CD4-positive, alpha-beta memory T cell (primary cell): ENCODE measurements at regions not wholly inside any gene's neighbourhood (a gene's known extent, or its start where the extent isn't known, plus 50 kb on each side); places are given as distances from the start of the nearest gene placed in this dataset.
"Not testable (repeated sequence)": the region's sequence is repeated elsewhere in the genome, so short reads cannot be mapped to it uniquely, and the experiment has no call there.

Experiments used
- CTCF ChIA-PET: fragments of 350-600 bp; sonication (Branson Sonifier 250); formaldehyde crosslinking; loops from one replicate; lab custom pipeline; 2021; ENCODE audit warnings: inconsistent platforms; ENCODE audit not compliant: partially characterized antibody; lab: Charles Lee
- POLR2A ChIA-PET: fragments of 350-600 bp; sonication (Branson Sonifier 250); formaldehyde crosslinking; loops from one replicate; lab custom pipeline; 2021; ENCODE audit not compliant: partially characterized antibody; lab: Charles Lee
- DNase-seq, 5 donors: peaks; one replicate each; pipeline versions ENCODE4 v3.0.0 to v3.0.0-alpha.2; 2020 to 2022; ENCODE audit warnings: mixed read lengths in 1 of 5
- H3K27ac ChIP-seq: one replicate; pipeline ENCODE4 v1.7.0; 2013; ENCODE audit warnings: low read depth, low read length
- H3K27me3 ChIP-seq: 2 replicates; pipeline ENCODE4 v1.7.0; 2013; ENCODE audit warnings: mild to moderate bottlenecking, low read length, moderate library complexity; ENCODE audit not compliant: insufficient read depth
- H3K36me3 ChIP-seq: 2 replicates; pipeline ENCODE4 v1.7.0; 2013; ENCODE audit warnings: mild to moderate bottlenecking, low read length, moderate library complexity; ENCODE audit not compliant: insufficient read depth
- H3K4me1 ChIP-seq: 2 replicates; pipeline ENCODE4 v1.7.0; 2013; ENCODE audit warnings: mild to moderate bottlenecking, low read length, moderate library complexity; ENCODE audit not compliant: insufficient read depth
- H3K4me3 ChIP-seq, 2 donors: one replicate each; pipeline ENCODE4 v1.7.0; 2013; ENCODE audit warnings: low read length in 2 of 2, mild to moderate bottlenecking in 1 of 2
- H3K9me3 ChIP-seq, 2 donors: one replicate each; pipeline ENCODE4 v1.7.0; 2013; ENCODE audit warnings: low read length in 2 of 2, control low read depth in 1 of 2; ENCODE audit not compliant: control insufficient read depth in 1 of 2
- H3K27ac Mint-ChIP-seq, 7 donors: one replicate each; pipeline ENCODE4 v1.8.0; 2020 to 2021; ENCODE audit warnings: mixed read lengths in 7 of 7, mild to moderate bottlenecking in 6 of 7, inconsistent platforms in 3 of 7, moderate library complexity in 3 of 7
- H3K27me3 Mint-ChIP-seq, 2 donors: one replicate each; pipeline ENCODE4 v1.8.0; 2020 to 2021; ENCODE audit warnings: mixed read lengths in 2 of 2
- H3K36me3 Mint-ChIP-seq, 2 donors: one replicate each; pipeline ENCODE4 v1.8.0; 2020 to 2021; ENCODE audit warnings: mixed read lengths in 2 of 2, inconsistent platforms in 1 of 2, mild to moderate bottlenecking in 1 of 2
- H3K4me1 Mint-ChIP-seq, 4 donors: one replicate each; pipeline ENCODE4 v1.8.0; 2020 to 2021; ENCODE audit warnings: mixed read lengths in 4 of 4, mild to moderate bottlenecking in 1 of 4
- H3K4me3 Mint-ChIP-seq, 8 donors: one replicate each; pipeline ENCODE4 v1.8.0; 2020 to 2021; ENCODE audit warnings: mixed read lengths in 8 of 8, mild to moderate bottlenecking in 7 of 8, moderate library complexity in 6 of 8, inconsistent platforms in 3 of 8
- H3K9me3 Mint-ChIP-seq, 8 donors: one replicate each; pipeline ENCODE4 v1.8.0; 2020 to 2021; ENCODE audit warnings: mixed read lengths in 8 of 8, mild to moderate bottlenecking in 5 of 8, inconsistent platforms in 3 of 8, moderate library complexity in 1 of 8
- intact Hi-C: fragments of 100-400 bp; cut with micrococcal nuclease; formaldehyde crosslinking; loops from one replicate; pipeline ENCODE4 v1.15.1; 2023

DNA sequence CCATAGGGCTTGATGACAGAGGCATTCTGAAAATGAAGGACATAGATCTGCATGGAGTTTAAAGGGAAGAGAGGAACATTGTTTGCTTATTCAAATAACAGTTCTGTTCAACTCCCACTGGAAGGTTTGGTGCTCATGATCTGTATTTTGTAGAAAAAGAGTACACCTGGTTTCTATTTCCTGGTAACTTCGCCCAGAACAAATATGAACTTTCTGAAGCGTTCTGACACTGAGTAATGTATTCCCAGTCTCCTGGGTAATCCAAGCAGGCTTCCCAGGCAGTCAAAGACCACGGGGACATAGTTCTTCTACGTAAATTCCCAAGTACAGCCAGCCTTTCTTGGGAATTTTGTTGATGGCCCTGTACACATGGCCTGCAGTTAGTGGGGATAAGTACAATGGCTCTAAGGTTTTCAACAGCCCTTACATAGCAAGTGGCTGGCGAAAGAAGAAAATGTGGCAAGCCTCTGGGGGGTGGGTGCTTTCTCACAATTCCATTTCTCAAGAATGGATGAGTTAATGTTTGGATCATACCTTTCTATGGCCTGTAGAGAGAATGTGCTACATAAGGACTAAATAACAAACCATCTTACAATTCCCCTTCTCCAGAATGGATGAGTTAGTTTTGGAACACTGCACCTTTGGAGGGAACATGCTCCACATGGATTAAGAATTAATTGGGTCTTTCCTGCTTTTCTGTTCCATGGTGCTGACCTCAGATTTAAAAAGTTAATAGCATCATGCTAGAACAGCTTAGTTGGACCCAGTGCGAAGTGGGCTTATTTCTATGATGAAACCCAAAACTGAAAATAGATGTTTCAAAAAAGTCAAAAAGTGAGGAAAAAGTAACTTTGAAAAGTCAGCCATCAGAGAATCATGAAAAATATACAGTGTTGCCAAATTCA is 52.7 kb downstream of the COL6A6 start:
- Histone ChIP-seq H3K4me3 (no peak overlapping the region), H3K4me1 (no peaks in the 10 kb centered on the region), H3K27ac (no peak overlapping the region), H3K9me3 (no peaks in the 10 kb centered on the region), H3K27me3 (no peaks in the 10 kb centered on the region), H3K36me3 (no peaks in the 10 kb centered on the region)
- no peaks in the 10 kb centered on the region for H3K4me1 Mint-ChIP-seq
- H3K27me3 Mint-ChIP-seq: peaks cover 3 to 4% of the 10 kb centered on the region in 2 donors
- POLR2A ChIA-PET: no interaction called here
- no peaks in the 10 kb centered on the region for H3K36me3 Mint-ChIP-seq
- H3K9me3 Mint-ChIP-seq: peaks cover 0 to 2% (median 0%) of the 10 kb centered on the region in 8 donors
- H3K27ac Mint-ChIP-seq: no peak overlapping the region
- intact Hi-C loops: no loop called here
- no peak overlapping the region for H3K4me3 Mint-ChIP-seq
- CTCF ChIA-PET: no interaction called here
- no peak for DNase-seq

- intact Hi-C loops: no loop called here
- H3K27ac Mint-ChIP-seq: no peak overlapping the region
- H3K36me3 ChIP-seq: no peaks in the 10 kb centered on the region
- H3K36me3 Mint-ChIP-seq: no peaks in the 10 kb centered on the region
- peaks cover 0 to 2% (median 0%) of the 10 kb centered on the region in 8 donors for H3K9me3 Mint-ChIP-seq
- H3K27me3 Mint-ChIP-seq: peaks cover 6 to 7% of the 10 kb centered on the region in 2 donors
- no peaks in the 10 kb centered on the region for H3K4me1 Mint-ChIP-seq
- no peaks in the 10 kb centered on the region for H3K4me1 ChIP-seq
- no peaks in the 10 kb centered on the region for H3K27me3 ChIP-seq
- no peak for DNase-seq
- no peaks in the 10 kb centered on the region for H3K9me3 ChIP-seq
- no peak overlapping the region for H3K27ac ChIP-seq
- POLR2A ChIA-PET: no interaction called here
- no peak overlapping the region for H3K4me3 Mint-ChIP-seq
- H3K4me3 ChIP-seq: no peak overlapping the region
- CTCF ChIA-PET: interaction anchor here (1.0 kb wide), 1 partner anchor 8 kb away, joined by 3 read pairs; no protein-coding TSS in a partner anchor
Measured at GRCh38 chr3:130572769-130573168, 55.8 kb downstream of the COL6A6 start.

- Mint-ChIP-seq H3K4me3 (no peak overlapping the region), H3K9me3 (peaks cover 0 to 4% (median 0%) of the 10 kb centered on the region in 8 donors), H3K27me3 (peaks cover 4 to 8% of the 10 kb centered on the region in 2 donors), H3K27ac (no peak overlapping the region), H3K4me1 (no peaks in the 10 kb centered on the region), H3K36me3 (no peaks in the 10 kb centered on the region)
- Histone ChIP-seq H3K27me3 (no peaks in the 10 kb centered on the region), H3K27ac (no peak overlapping the region), H3K4me1 (no peaks in the 10 kb centered on the region), H3K36me3 (no peaks in the 10 kb centered on the region), H3K4me3 (no peak overlapping the region), H3K9me3 (no peaks in the 10 kb centered on the region)
- intact Hi-C loops: no loop called here
- CTCF ChIA-PET: no interaction called here
- DNase-seq: no peak
- POLR2A ChIA-PET: no interaction called here
Measured at GRCh38 chr3:130576375-130577266, 59.6 kb downstream of the COL6A6 start.

DNA sequence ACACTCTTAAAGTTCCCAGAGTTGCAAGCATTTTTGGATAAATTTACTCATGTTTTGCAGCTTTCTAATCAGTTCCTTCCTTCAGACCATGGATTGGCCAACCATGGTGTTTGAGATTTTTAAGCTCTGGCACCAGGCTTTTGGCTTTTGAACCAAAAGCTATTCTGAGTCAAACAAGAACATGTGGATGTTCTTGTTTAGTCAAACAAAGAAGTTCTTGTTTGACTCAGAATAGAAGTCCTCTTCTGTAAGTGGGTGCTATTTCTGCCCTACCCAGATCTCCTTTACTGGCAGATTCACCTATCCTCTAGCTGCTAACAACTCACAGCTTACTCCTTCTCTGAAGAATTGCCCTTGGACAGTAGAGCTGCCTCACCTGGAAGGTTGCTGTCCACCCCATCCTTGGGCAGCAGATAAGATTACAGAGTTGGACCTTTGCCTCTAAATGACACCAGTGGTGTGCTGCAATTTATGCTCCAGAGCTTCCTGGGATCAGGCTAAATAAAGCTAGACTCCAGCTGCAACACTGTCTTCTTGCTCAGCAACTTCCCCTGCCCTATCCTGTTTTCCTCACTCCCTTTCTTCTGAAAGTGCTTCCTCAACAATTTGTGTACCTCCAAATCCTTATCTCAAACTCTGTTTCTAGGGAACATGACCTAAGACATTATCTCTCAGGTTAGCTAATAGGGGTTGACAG is 65.6 kb downstream of the COL6A6 start:
- intact Hi-C loops: no loop called here
- POLR2A ChIA-PET: no interaction called here

GRCh38 chr3:130594749-130595148 is 77.8 kb downstream of the COL6A6 start:
- H3K4me1 Mint-ChIP-seq, CTCF ChIA-PET, H3K4me3 Mint-ChIP-seq, H3K4me3 ChIP-seq, H3K27me3 ChIP-seq, H3K4me1 ChIP-seq, POLR2A ChIA-PET, H3K27ac Mint-ChIP-seq, intact Hi-C loops, H3K9me3 Mint-ChIP-seq, H3K36me3 Mint-ChIP-seq, H3K27ac ChIP-seq, H3K36me3 ChIP-seq, H3K9me3 ChIP-seq, DNase-seq: not testable (repeated sequence)
- H3K27me3 Mint-ChIP-seq: peaks cover 11 to 12% of the 10 kb centered on the region in 2 donors

More for the DNA sequence above, 65.6 kb downstream of the COL6A6 start:
- no peak for DNase-seq
- no peaks in the 10 kb centered on the region for H3K4me1 ChIP-seq
- CTCF ChIA-PET: no interaction called here
- Mint-ChIP-seq H3K4me1 (no peaks in the 10 kb centered on the region), H3K36me3 (no peaks in the 10 kb centered on the region), H3K27ac (no peak overlapping the region), H3K27me3 (peaks cover 3 to 13% of the 10 kb centered on the region in 2 donors), H3K9me3 (peaks cover 0 to 2% (median 0%) of the 10 kb centered on the region in 8 donors), H3K4me3 (no peak overlapping the region)
- no peaks in the 10 kb centered on the region for H3K27me3 ChIP-seq
- no peak overlapping the region for H3K4me3 ChIP-seq
- H3K27ac ChIP-seq: no peak overlapping the region
- no peaks in the 10 kb centered on the region for H3K9me3 ChIP-seq
- no peaks in the 10 kb centered on the region for H3K36me3 ChIP-seq

GRCh38 chr3:130596484-130596883 is 79.5 kb downstream of the COL6A6 start:
- Mint-ChIP-seq H3K4me1 (no peaks in the 10 kb centered on the region), H3K27me3 (peaks cover 12 to 13% of the 10 kb centered on the region in 2 donors), H3K36me3 (no peaks in the 10 kb centered on the region)

More at GRCh38 chr3:130596484-130596883, 79.5 kb downstream of the COL6A6 start:
- POLR2A ChIA-PET: no interaction called here
- intact Hi-C loops: no loop called here
- Mint-ChIP-seq H3K4me3 (no peak overlapping the region), H3K9me3 (peaks cover 0 to 4% (median 0%) of the 10 kb centered on the region in 8 donors), H3K27ac (no peak overlapping the region)
- no peaks in the 10 kb centered on the region for H3K9me3 ChIP-seq
- H3K4me1 ChIP-seq: no peaks in the 10 kb centered on the region
- DNase-seq: no peak
- H3K27ac ChIP-seq: no peak overlapping the region
- no peaks in the 10 kb centered on the region for H3K36me3 ChIP-seq
- no peak overlapping the region for H3K4me3 ChIP-seq
- CTCF ChIA-PET: no interaction called here
- H3K27me3 ChIP-seq: no peaks in the 10 kb centered on the region
